GM23338 (cell line): ENCODE measurements at regions not wholly inside any gene's neighbourhood (a gene's known extent, or its start where the extent isn't known, plus 50 kb on each side); places are given as distances from the start of the nearest gene placed in this dataset.

Source experiments
- ATAC-seq: fragments of 200-7000 bp; cut with Tn5 transposase; 3 replicates; pipeline ENCODE4 v1.9.1; 2020
- DNase-seq: peaks from one replicate; pipeline ENCODE4 v3.0.0-alpha.2; 2015; ENCODE audit warnings: low spot score
- H2AFZ ChIP-seq: fragments of 200-600 bp; sonication (generic); 2 replicates; pipeline ENCODE4 v1.8.0; 2016; ENCODE audit warnings: antibody characterized with exemption, mild to moderate bottlenecking, moderate library complexity
- H3F3A ChIP-seq: fragments of 200-600 bp; sonication (generic); replicated peaks from 2 replicates; pipeline ENCODE4 v1.8.0; 2017; ENCODE audit warnings: antibody characterized with exemption, mixed run types, low read depth
- H3K27ac ChIP-seq: fragments of 200-600 bp; sonication (generic); 2 replicates; pipeline ENCODE4 v1.6.1; 2016; ENCODE audit warnings: low read depth
- H3K27me3 ChIP-seq: fragments of 200-600 bp; sonication (generic); 2 replicates; pipeline ENCODE4 v1.8.0; 2016; ENCODE audit warnings: mild to moderate bottlenecking, mixed run types, moderate library complexity; ENCODE audit not compliant: insufficient read depth
- H3K36me3 ChIP-seq: fragments of 200-600 bp; sonication (generic); 2 replicates; pipeline ENCODE4 v1.8.0; 2016; ENCODE audit warnings: mild to moderate bottlenecking; ENCODE audit not compliant: insufficient read depth
- H3K4me1 ChIP-seq: fragments of 200-600 bp; sonication (generic); 2 replicates; pipeline ENCODE4 v1.8.0; 2016; ENCODE audit warnings: mild to moderate bottlenecking, moderate library complexity; ENCODE audit not compliant: insufficient read depth
- H3K4me2 ChIP-seq: fragments of 200-600 bp; sonication (generic); 2 replicates; pipeline ENCODE4 v1.7.1; 2017; ENCODE audit warnings: mixed run types
- H3K4me3 ChIP-seq: fragments of 200-600 bp; sonication (generic); 2 replicates; pipeline ENCODE4 v1.6.1; 2016; ENCODE audit warnings: mixed run types
- H3K79me2 ChIP-seq: fragments of 200-600 bp; sonication (generic); replicated peaks from 2 replicates; pipeline ENCODE4 v1.8.0; 2017; ENCODE audit warnings: mild to moderate bottlenecking; ENCODE audit not compliant: insufficient read depth
- H3K9me2 ChIP-seq: fragments of 200-600 bp; sonication (generic); 2 replicates; pipeline ENCODE4 v1.8.0; 2017; ENCODE audit not compliant: insufficient read depth
- H4K20me1 ChIP-seq: fragments of 200-600 bp; sonication (generic); replicated peaks from 2 replicates; pipeline ENCODE4 v1.8.0; 2017; ENCODE audit warnings: mild to moderate bottlenecking; ENCODE audit not compliant: insufficient read depth
- H3K27ac Mint-ChIP-seq: 2 replicates; pipeline ENCODE4 v1.8.0; 2020; ENCODE audit warnings: inconsistent platforms, mild to moderate bottlenecking, moderate library complexity, mixed read lengths
- H3K27me3 Mint-ChIP-seq: 3 replicates; pipeline ENCODE4 v1.8.0; 2022; ENCODE audit warnings: low read depth, mild to moderate bottlenecking, moderate library complexity, mixed read lengths, inconsistent platforms; ENCODE audit not compliant: insufficient read depth, poor library complexity
- H3K36me3 Mint-ChIP-seq: 3 replicates; pipeline ENCODE4 v1.8.0; 2021; ENCODE audit warnings: low read depth, mild to moderate bottlenecking, inconsistent platforms, moderate library complexity, mixed read lengths
- H3K4me1 Mint-ChIP-seq: 3 replicates; pipeline ENCODE4 v1.8.0; 2020; ENCODE audit warnings: mild to moderate bottlenecking, inconsistent platforms, mixed read lengths
- H3K4me3 Mint-ChIP-seq: 3 replicates; pipeline ENCODE4 v1.8.0; 2021; ENCODE audit warnings: moderate library complexity, mild to moderate bottlenecking, inconsistent platforms, mixed read lengths
- H3K9me3 Mint-ChIP-seq: 3 replicates; pipeline ENCODE4 v1.8.0; 2020; ENCODE audit warnings: moderate library complexity, mild to moderate bottlenecking, inconsistent platforms, mixed read lengths
- CREB1 ChIP-seq: fragments of 250-450 bp; sonication (Bioruptor Pico); IDR thresholded peaks from 2 replicates; pipeline ENCODE4 v1.5.0; 2020; ENCODE audit warnings: low read depth, mild to moderate bottlenecking, moderate library complexity
- EZH2 ChIP-seq: fragments of 200-600 bp; sonication (generic); IDR thresholded peaks from one replicate; pipeline ENCODE4 v1.8.0; 2017; ENCODE audit warnings: antibody characterized with exemption, mild to moderate bottlenecking, low read depth; ENCODE audit not compliant: unreplicated experiment
- EZH2phosphoT487 ChIP-seq: fragments of 200-600 bp; sonication (generic); IDR thresholded peaks from one replicate; pipeline ENCODE4 v1.8.1; 2018; ENCODE audit warnings: antibody characterized with exemption; ENCODE audit not compliant: unreplicated experiment
- JUNB ChIP-seq: IDR thresholded peaks from one replicate; pipeline ENCODE4 v1.6.1; 2016; ENCODE audit warnings: antibody characterized with exemption; ENCODE audit not compliant: unreplicated experiment
- NANOG ChIP-seq: IDR thresholded peaks from 2 replicates; pipeline ENCODE4 v1.6.1; 2016; ENCODE audit warnings: antibody characterized with exemption, borderline replicate concordance
- POLR2AphosphoS5 ChIP-seq: IDR thresholded peaks from 2 replicates; pipeline ENCODE4 v1.6.1; 2016; ENCODE audit warnings: antibody characterized with exemption, low read depth
- STAT1 ChIP-seq: IDR thresholded peaks from one replicate; pipeline ENCODE4 v1.6.1; 2016; ENCODE audit warnings: antibody characterized with exemption; ENCODE audit not compliant: unreplicated experiment
- ZNF114 ChIP-seq: fragments of 250-450 bp; sonication (Bioruptor Pico); IDR thresholded peaks from 2 replicates; pipeline ENCODE4 v1.5.0; 2020; ENCODE audit warnings: mild to moderate bottlenecking, moderate library complexity
- ZNF331 ChIP-seq: fragments of 250-450 bp; sonication (Bioruptor Pico); IDR thresholded peaks from 2 replicates; pipeline ENCODE4 v1.5.0; 2020; ENCODE audit warnings: low read depth, mild to moderate bottlenecking, moderate library complexity
- TF ChIP-seq, protein P1 (sequence below), 2 experiments: fragments of 200-600 bp in 1 of 2; sonication (generic) in 1 of 2; conservative IDR thresholded peaks; 2 replicates each; pipeline versions ENCODE4 v1.5.1 to v1.6.1; 2016 to 2017; ENCODE audit warnings: antibody characterized with exemption in 2 of 2, low read depth in 2 of 2, mild to moderate bottlenecking in 2 of 2, moderate library complexity in 1 of 2
- TF ChIP-seq, protein P2 (sequence below): IDR thresholded peaks from one replicate; pipeline ENCODE4 v1.6.1; 2018; ENCODE audit warnings: antibody characterized with exemption; ENCODE audit not compliant: unreplicated experiment
- TF ChIP-seq, protein P3 (sequence below): IDR thresholded peaks from 2 replicates; pipeline ENCODE4 v1.6.1; 2016; ENCODE audit warnings: antibody characterized with exemption

DNA sequence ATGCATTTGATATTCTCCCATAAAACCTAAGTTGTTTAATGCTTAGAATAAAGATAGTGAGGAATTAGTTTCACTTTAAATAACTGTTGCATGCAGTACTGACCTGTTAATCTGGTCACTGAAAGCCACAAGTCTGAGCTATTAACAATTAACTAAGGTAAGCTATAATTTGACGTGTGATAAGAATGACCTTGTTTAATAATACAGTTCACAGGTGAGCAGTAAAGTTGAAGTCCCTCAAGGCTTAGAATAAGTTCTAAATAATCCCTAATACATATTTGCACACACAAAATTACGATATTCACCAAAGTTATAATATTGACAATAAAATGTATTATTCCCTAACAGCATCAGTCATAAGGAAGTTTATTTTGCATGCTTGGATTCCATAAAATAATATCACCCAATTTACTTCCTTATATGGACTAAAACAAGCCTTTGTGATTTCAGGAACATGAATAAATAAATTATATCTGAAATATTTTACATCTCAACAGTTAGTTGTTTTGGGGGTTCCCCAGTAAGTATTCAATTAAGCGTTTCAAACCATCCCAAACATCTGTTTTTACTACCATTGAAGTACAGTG is 70.6 kb upstream of the CHRM3 start (continued):
- TF ChIP-seq, protein P1, sequence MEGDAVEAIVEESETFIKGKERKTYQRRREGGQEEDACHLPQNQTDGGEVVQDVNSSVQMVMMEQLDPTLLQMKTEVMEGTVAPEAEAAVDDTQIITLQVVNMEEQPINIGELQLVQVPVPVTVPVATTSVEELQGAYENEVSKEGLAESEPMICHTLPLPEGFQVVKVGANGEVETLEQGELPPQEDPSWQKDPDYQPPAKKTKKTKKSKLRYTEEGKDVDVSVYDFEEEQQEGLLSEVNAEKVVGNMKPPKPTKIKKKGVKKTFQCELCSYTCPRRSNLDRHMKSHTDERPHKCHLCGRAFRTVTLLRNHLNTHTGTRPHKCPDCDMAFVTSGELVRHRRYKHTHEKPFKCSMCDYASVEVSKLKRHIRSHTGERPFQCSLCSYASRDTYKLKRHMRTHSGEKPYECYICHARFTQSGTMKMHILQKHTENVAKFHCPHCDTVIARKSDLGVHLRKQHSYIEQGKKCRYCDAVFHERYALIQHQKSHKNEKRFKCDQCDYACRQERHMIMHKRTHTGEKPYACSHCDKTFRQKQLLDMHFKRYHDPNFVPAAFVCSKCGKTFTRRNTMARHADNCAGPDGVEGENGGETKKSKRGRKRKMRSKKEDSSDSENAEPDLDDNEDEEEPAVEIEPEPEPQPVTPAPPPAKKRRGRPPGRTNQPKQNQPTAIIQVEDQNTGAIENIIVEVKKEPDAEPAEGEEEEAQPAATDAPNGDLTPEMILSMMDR (conservative IDR thresholded peaks at IDR 0.05; ENCODE audit: low read depth in 2 of 2), result no peak
- TF ChIP-seq POLR2AphosphoS5 (no peak), ZNF331 (CRISPR knock-in tag) (no peak), EZH2 (no peak), JUNB (no peak), STAT1 (no peak)

DNA sequence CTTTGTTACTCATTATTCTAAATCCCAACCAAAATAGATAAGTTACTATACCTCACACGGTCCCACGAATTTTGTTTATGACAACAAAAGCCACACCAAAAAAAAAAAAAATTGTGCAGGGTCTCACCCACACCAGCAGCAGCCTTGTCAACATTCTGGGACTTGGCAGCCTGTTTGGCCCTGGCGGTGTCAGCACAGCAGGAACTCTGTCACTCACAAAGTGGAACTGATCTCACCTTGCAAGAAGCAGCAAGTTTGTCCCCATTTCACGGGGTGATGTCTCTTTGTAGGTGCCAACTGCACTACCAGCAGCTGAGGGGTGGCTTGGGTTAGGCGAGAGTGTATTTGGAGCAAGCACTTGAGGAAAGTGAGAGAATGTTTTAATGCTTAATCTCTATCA is 75.0 kb upstream of the CHRM3 start:
- Mint-ChIP-seq H3K27ac (no peak overlapping the region), H3K4me3 (no peak overlapping the region), H3K9me3 (no peaks in the 10 kb centered on the region), H3K36me3 (no peaks in the 10 kb centered on the region; the same call in 2 of the 3 replicates), H3K27me3 (no peaks in the 10 kb centered on the region), H3K4me1 (peaks cover 5% of the 10 kb centered on the region)
- H3K27ac ChIP-seq, result no peak overlapping the region
- H2AFZ ChIP-seq, result no peak overlapping the region
- H3K27me3 ChIP-seq, result no peaks in the 10 kb centered on the region
- no peak overlapping the region for H3K4me3 ChIP-seq
- no peaks in the 10 kb centered on the region for H3K79me2 ChIP-seq
- H3K9me2 ChIP-seq, result peaks cover 3% of the 10 kb centered on the region; the same call in 1 of the 2 replicates
- ATAC-seq (no peak), DNase-seq (no peak)
- H3K4me1 ChIP-seq, result no peaks in the 10 kb centered on the region
- H3K4me2 ChIP-seq, result no peak overlapping the region
- no peaks in the 10 kb centered on the region for H3K36me3 ChIP-seq
- H4K20me1 ChIP-seq, result no peaks in the 10 kb centered on the region
- no peaks in the 10 kb centered on the region for H3F3A ChIP-seq
- TF ChIP-seq ZNF114 (CRISPR knock-in tag) (no peak), STAT1 (no peak), EZH2phosphoT487 (no peak), CREB1 (CRISPR knock-in tag) (no peak), POLR2AphosphoS5 (no peak), JUNB (no peak), ZNF331 (CRISPR knock-in tag) (no peak), NANOG (no peak), EZH2 (no peak)
- TF ChIP-seq, protein P1 (conservative IDR thresholded peaks at IDR 0.05; ENCODE audit: low read depth in 2 of 2), result no peak
- TF ChIP-seq, protein P2, sequence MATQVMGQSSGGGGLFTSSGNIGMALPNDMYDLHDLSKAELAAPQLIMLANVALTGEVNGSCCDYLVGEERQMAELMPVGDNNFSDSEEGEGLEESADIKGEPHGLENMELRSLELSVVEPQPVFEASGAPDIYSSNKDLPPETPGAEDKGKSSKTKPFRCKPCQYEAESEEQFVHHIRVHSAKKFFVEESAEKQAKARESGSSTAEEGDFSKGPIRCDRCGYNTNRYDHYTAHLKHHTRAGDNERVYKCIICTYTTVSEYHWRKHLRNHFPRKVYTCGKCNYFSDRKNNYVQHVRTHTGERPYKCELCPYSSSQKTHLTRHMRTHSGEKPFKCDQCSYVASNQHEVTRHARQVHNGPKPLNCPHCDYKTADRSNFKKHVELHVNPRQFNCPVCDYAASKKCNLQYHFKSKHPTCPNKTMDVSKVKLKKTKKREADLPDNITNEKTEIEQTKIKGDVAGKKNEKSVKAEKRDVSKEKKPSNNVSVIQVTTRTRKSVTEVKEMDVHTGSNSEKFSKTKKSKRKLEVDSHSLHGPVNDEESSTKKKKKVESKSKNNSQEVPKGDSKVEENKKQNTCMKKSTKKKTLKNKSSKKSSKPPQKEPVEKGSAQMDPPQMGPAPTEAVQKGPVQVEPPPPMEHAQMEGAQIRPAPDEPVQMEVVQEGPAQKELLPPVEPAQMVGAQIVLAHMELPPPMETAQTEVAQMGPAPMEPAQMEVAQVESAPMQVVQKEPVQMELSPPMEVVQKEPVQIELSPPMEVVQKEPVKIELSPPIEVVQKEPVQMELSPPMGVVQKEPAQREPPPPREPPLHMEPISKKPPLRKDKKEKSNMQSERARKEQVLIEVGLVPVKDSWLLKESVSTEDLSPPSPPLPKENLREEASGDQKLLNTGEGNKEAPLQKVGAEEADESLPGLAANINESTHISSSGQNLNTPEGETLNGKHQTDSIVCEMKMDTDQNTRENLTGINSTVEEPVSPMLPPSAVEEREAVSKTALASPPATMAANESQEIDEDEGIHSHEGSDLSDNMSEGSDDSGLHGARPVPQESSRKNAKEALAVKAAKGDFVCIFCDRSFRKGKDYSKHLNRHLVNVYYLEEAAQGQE, result no peak
- TF ChIP-seq, protein P3, sequence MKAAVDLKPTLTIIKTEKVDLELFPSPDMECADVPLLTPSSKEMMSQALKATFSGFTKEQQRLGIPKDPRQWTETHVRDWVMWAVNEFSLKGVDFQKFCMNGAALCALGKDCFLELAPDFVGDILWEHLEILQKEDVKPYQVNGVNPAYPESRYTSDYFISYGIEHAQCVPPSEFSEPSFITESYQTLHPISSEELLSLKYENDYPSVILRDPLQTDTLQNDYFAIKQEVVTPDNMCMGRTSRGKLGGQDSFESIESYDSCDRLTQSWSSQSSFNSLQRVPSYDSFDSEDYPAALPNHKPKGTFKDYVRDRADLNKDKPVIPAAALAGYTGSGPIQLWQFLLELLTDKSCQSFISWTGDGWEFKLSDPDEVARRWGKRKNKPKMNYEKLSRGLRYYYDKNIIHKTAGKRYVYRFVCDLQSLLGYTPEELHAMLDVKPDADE, result no peak
